ENCODE measurements at regions not wholly inside any gene's neighbourhood (a gene's known extent, or its start where the extent isn't known, plus 50 kb on each side); places are given as distances from the start of the nearest gene placed in this dataset.

DNA sequence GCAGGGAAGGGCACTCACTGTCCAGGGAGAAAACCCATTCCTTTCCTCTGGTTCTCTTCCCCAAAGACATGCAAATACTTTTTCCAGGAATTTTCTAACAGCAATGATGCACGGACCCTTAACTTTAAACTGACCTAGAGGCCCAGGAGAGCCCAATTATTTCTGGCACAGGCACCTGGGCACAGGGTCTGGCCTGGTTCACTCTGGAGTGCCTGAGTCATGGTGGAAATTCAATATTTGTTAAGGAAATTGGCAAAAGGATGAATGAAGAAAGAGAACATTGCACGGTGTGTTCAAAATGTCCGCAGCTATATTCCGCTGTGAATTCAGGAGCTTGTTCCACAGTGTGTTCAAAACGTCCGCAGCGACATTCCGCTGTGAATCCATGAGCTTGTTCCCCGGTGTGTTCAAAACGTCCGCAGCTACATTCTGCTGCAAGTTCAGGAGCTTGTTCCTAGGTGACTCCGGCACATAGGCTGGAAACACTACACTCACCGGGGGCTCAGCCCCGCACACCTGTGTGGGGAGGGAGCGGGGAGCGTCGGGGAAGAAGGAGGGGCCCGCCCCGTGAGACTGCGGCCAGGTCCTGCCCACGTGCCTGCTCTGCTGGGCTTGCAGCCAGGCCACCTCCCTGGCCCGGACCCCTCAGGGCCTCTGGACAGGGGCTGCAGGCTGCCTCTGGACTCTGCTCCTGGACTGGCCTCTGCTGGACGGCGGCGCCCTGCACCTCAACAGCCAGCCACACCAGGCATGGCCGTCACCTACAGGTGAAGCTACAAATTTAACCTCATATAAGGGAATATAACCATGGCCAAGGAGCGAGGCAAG lies 72.0 kb upstream of the FAM20C start:
- peak; percentile 46 for DNase-seq

DNA sequence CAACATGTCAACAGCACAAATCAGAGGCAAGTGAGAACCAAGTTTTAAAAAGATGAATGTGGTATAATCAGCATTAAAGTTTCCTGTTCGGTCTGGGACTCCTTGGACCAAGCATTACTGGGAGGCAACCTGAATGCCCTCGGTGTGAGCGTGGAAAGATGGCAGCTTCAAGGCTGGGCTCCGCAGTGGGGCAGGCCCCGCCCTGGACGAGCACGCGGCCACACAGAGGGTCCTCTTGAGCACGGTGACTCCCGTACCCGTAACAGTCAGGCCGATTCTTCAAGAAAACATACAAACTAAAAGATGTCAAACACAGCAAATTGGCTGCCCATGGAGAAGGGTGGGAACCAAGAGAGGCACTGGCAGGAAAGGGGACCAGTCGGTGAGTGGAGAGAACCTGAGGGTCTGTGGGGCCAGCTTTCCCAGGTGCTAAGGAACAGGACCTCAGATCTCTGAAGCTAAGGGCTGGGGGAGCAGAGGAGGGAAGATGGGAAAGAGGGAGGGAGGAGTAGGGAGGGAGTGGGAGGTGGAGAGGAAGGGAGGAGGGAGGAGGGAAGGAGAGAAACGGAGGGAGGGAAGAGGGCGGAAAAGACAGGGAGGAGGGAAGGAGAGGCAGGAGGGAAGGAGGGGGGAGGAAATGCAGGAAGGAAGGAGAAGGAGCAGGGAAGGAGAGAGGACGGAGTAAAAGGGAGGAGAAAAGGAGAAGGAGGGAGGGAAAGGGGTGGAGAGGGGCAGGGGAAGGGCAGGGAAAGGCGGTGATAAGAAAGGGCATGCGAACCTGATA lies 71.2 kb upstream of the FAM20C start:
- no peak for DNase-seq

DNA sequence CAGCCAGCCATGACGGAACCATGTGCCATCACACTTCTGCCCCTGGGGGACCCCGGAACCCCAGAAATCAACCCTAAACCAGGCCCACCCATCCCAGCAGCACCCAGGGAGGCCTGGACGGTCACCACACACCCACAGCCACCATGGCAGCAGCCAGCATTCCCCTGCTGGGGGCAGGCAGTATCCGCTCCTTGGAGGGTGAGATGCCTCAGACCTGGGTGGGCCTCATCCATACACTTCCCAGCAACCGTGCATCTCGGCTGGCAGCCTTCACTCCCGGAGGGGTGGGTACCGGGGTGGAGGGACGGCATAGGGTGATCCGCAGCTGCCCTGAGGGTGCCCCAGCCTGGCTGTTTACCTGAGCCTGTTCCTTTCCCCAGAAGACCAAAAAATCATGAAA lies 69.1 kb upstream of the FAM20C start:
- no peak for DNase-seq

DNA sequence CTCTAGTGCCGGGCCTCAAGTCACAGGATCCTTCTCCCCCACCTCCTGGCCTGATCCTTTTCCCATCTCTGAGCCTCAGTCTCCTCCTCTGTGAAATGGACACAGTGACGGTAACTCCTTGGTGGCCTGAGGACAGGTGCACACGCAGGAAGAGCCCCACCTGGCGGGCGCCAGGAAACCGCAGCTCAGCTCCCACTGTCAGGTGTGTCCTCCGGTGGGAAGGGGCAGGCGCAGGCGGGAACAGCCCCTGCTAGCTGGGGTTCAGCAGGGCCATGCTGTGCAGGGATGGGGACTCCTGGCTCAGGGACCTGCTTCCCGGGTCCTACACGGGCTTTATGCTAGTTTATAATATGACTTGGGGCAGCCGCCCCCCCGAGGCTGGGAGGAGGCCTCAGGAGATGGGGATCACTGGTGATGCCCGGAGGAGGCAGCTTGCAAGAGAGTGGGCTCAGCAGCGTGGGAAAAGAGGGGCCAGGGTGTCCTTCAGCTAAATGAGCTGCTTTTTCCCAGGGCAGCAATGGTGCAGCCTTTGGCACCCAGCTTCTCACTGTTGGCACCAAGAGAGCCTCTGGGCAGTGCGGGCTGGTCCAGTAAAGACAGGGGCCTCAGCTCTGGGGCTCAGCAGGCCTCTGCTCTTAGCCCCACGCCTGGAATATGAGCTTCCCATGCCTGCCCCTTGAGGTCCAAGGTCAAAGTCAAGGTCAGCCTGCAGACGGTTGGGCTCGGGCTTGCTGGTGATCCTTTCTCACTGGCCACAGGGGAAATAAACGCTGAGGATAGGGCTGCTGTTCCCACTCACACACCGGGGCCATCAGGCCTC lies 68.0 kb upstream of the FAM20C start:
- no peak for DNase-seq

DNA sequence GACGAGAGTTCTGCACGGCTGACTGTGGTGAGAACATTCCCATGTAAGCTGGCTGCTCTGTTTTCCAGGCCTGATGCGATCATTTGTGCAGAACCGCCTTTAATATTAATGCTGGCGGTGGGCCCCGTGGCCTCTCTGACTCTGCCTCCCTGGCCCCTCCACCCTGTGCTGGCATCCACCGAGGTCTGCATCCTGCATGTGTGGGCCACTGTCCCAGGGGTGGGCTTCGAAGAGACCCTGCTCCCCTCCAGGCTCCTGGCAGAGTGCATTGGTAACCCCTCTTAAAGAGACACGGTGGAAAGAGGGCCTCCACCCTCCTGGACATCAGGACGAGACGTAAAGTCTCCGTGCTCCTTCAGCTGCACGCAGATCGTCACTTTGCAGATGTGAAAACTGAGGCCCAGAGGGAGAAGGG lies 67.3 kb upstream of the FAM20C start:
- no peak for DNase-seq

DNA sequence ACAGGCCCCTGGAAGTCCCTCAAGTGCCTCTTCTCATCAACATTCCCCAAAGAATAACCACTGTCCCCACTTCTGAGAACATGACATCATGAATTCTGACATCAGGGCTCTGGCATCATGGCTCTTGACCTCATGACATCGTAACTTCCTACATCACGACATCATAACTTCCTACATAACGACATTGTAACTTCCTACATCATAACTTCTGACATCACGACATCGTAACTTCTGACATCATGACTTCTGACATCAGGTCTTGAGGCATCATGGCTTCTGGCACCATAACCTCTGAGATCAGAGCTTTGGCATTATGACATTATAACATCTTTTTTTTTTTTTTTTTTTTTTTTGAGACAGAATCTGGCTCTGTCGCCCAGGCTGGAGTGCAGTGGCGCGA lies 66.7 kb upstream of the FAM20C start:
- no peak for DNase-seq

DNA sequence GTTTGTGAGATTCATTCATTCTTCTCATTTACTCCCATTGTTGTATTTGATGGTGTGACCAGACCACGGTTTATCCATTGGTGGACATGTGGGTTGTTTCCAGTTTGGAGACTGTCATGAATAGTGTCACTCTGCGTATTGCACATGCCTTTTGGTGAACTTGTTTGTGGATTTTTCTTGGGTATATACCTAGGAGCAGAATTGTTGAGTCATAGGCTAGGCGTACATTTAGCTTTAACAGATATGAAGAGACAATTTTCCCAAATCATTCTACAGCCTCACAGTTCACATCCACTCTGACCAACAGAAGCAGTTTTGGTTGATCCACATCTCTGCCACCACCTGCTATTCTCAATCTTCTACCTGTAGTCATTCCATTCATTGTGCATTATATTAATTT lies 66.0 kb upstream of the FAM20C start:
- no peak for DNase-seq

DNA sequence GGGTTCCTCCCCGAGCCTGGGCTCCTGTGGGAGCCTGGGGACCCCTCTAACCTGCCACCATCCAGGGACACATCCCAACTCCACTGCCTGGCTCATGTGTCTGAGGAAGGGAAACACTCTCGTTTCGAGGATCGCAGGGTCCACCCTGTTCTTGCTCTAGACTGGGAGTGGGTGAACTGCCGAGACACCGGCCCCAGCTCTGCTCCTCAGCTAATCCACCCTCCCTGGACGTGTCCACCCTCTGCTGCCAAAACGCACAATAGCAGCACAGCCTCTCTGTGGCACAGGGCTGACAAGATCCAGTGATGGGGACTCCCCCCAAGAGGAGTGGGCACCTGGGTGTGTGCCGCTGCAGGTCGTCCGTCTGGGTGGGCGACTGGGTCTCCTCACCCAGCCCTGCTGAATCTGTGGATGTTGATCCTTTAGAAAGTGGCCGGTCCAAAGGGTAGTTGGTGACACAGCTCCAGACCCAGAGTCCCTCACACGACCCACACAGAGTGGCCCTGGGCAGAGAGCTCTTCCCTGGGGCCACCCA lies 65.2 kb upstream of the FAM20C start:
- DNase-seq, result no peak

DNA sequence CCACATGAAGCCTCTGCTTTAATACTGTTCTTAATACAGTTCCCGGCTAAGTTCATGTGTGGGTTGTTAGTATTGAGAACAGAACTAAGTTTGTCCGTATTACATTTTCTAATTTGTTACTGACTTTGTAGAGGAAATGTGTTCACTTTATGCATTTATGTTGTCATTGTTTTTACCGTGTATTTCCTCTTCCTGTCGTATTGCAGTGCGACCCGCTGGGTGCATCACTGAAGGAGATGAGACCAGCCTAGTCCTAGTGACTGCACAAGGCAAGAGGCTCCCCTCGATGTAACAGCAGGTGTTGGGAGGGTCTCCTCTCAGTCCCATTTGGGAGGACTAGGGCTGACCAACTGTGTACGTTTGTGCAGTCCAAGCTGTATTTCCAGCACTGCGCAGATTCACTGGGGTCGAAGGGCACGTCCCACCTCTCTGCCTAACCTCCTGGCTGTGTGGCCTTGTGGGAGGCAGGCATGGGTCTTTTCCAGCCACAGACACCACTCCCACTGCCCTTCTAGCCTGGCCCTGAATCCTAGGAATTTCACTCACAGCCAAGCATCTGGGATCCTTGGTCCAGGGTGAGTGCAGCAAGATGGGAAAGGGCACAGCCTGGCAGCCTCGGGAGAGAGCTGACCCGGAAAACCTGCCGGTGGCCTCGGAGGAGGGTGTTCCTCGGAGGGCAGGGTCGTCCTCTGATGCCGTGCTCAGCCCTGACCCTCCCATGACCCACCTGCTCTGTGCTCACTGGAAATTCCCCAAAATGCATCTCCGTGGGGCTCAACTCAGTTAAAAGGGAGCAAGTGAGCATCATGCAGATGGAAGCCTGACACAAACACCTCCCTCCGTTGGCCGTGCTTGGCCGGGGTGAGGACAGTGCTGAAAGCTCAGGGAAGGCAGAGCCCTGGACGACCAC lies 63.9 kb upstream of the FAM20C start:
- DNase-seq, result no peak

DNA sequence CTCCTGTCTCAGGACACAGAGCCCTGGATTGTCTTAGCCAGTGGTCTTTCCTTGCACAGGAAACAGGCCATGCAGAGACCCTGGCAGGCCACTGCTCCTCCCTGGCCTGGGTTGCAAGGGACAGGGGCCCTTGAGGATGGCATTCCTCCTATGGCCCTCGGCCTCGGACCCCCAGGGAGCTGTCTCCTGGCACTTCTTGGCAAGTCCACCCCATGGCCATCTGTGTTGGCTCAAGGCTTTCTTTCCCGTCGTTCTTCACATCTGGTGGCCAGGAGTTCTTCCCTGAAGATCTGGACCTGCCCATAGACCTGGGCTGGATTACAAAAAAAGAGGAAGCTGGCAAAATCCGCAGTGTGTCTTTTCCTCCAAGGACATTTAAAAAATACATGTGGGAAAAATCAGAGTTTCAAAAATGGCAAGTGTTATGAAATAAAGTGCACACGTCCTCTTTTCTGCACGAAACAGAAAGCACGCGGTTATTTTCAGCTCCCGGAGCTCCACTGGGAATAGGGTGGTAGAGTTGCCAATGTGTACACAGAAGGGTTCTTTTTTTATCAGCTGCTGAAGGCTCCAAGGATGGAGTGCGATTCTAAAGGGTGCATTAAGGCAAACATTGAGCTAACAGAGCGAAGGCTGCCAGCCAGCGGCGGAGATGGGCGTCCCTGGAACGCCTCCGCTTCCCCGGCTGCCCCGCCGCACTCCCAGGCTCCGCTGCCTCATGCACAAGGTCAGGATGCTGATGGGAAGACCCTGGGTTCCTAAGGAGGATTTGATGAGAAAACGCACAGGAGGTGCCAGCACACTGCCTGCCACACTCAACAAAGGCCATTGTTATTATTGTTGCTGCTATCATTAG lies 62.8 kb upstream of the FAM20C start:
- DNase-seq, result no peak

DNA sequence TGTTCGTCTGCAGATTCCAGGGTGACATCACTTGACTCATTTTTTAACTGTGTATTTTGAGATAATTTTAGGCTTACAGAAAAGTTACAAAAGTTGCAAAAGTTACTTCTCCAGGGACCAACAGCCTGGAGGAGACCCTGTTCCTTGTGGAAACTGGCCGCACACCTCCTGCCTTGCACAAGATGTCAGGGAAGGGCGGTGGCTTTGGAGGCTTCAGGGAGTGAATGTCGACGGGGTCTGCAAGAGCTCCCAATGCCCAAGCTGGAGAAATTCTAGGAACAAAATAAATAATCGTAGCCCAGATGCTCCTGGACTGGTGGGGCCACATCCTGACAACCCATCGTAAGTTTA lies 62.2 kb upstream of the FAM20C start:
- DNase-seq, result no peak

DNA sequence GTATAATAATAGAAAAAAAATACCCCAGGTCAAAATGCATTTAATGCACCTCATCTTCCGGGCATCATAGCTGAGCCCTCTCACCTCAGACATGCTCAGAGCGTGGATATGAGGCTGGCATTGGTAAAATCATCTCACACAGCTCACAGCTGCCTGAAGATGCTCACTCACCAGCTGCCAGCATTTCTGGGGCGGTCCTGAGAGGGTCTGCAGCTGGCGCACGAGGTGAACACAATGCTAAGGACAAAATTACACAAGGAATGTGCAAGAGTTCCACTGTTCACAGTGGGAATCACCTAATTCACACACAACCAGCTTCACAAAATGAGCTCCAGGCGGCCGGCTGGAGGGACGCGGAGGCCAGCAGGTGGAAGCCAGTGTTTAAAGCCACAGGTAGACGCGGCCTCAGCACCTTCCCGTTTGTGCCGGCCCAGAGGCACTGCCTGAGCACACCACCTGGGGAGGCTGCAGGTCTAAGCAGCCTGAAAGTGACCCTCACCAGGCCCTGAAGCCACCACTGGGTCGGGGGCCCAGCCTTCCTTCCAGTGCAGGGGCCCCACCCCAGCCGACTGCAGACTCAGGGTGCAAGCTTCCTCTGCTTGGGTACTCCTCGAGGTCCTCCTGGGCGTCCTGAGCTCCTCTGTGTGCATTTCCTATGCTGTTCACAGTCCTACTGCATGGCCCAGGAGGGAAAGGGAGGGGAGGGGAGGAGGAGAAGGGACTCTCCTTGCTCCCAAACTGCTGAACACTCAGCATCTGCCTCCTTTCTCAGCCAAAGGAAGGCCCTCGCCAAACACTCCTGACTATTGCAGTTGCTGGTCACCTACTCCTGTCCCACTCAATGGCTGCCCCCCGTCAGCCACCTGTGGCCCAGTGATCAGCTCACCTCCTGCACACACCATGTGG lies 61.2 kb upstream of the FAM20C start:
- no peak for DNase-seq

DNA sequence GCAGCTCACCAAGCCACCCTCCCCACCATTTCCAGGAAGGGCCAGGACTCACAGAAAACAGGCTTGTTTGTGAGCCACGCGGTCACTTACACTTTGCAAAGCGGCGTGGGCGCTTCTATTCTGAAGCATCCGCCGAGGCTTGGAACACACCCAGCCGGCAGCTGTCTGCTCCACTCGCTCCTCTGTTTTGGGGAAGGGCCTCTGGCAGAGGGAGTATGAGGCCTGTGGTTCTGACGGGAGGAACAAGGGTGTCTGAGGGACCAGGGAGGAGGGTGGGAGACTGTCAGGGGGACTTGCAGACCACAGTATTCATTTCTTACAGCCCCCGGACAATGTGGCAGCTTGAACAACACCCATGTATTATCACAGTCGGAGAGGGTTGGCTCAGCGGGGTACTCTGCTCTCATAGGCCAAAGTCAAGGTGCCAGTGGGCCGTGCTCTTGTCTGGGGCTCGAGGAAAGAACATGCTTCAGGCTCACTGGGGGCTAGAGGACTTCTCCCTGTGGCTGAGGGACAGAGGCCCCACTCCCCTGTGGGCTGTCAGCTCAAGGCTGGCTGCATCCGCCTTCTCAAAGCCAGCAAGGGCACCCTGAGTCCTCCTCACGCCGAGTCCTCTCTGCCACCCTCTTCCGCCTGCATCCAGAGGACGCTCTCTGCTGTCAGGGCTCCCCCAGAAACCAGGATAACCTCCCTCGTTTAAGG lies 60.4 kb upstream of the FAM20C start:
- no peak for DNase-seq

DNA sequence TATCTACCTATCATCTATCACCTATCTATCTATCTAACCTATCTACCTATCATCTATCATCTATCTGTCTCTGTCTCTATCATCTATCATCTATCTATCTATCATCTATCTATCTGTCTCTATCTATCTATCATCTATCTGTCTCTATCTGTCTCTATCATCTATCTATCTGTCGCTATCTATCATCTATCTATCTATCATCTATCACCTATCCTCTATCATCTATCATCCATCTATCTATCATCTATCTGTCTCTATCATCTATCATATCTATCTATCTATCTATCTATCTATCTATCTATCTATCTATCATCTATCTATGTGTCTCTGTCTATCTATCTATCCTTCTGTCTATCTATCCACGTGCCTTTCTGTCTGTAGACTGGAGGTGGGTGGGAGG lies 59.5 kb upstream of the FAM20C start:
- no peak for DNase-seq

DNA sequence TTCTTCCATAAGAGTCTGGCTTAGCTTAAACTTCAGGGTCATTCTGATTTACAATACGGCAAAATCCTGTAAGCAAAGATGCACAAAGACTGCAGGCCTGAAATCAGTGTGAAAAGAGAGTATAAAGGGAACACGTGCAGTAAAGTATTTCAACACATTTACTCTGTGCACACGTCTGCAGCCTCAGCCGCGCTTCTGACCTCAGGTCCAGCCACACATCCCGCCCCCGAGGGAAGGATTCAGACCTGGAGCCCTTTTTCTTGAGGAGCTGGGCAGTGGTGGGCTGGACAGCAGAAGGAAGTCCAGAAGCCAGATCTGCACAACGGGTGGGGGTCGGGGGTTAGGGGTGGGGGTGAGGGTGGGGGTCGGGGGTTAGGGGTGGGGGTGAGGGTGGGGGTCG lies 58.9 kb upstream of the FAM20C start:
- no peak for DNase-seq

DNA sequence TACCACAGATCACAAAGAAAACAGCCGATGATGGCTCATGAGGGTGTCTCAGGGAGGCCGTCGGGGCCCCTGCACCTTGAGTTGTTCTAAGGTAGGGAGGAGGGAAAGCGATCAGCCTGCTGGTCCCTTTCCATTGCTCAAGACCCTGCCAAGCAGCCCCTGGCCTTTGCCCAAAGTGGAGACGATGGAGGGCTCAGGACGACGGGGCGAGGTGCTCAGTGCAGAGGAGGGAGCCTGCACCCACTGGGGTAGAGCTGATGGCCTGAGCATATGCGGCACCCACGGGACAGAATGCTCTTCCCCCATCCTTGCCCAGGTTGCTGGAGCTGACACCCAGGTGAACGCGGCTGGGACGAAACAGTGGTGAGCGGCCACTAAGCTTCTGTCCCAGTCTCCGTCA lies 58.3 kb upstream of the FAM20C start:
- no peak for DNase-seq

DNA sequence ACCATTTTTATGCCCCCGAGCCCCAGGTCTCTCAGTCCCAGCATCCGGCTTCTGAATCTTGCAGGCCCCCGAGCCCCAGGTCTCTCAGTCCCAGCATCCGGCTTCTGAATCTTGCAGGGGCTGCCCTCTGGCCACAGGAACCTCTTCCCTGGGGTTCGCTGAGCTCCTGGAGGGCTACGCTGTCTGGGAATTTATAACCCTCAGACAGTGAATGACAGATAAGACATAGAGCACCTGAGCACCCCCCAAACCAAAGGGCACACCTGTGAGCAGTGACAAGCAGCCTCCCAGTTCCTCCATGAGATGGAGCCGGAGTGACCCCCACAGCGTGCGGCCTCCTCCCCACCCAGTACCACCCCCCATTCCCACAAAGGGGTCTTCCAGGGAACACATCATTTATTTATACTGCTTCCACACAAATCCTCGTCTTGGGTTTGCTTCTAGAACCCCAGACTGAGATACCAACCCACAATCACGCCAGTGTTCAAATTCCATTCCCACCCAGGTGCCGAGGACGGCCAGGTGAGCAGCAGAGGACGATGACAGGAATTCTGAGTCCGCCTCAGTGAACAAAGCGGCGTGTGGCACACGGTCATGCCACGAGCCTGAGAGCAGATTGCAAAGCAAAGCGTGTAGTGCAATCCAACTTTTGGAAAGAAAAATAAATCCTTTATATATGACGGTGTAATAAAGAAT lies 57.7 kb upstream of the FAM20C start:
- no peak for DNase-seq

DNA sequence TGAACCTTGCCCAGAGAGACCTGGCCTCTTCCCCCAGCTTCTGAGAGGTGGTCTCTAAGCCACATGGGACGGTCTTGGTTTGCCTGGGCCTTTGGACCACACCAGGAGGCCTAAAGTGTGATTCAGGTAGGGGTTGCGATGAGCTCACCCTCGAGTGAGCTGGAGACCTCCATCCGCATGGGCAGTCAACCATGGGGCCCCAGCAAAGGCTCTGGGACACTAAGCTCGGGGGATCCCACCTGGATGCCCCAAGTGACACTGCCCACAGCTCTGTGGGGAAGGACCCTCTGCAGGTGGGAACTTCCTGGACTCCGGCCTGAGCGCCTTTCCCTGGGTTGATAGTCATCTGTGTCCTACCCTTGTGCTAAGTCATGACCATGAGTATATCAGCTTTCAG lies 57.1 kb upstream of the FAM20C start:
- DNase-seq, result no peak

All from right kidney (tissue), 1 donor.